HL-60 (cell line): ENCODE measurements at regions not wholly inside any gene's neighbourhood (a gene's known extent, or its start where the extent isn't known, plus 50 kb on each side); places are given as distances from the start of the nearest gene placed in this dataset.

Source experiments
- CTCF ChIP-seq: IDR thresholded peaks from one replicate; pipeline ENCODE4 v1.5.1; 2011; ENCODE audit warnings: low read length, control low read depth, inconsistent platforms; ENCODE audit not compliant: insufficient read depth
- SPI1 ChIP-seq: IDR thresholded peaks from 2 replicates; pipeline ENCODE4 v1.6.1; 2012; ENCODE audit warnings: low read depth, mild to moderate bottlenecking, borderline replicate concordance

GRCh38 chr12:16880864-16881285 is 274.9 kb upstream of the LMO3 start:
- no peak for TF ChIP-seq CTCF
- TF ChIP-seq SPI1: no peak
